ENCODE measurements at regions not wholly inside any gene's neighbourhood (a gene's known extent, or its start where the extent isn't known, plus 50 kb on each side); places are given as distances from the start of the nearest gene placed in this dataset.
"Not testable (repeated sequence)": the region's sequence is repeated elsewhere in the genome, so short reads cannot be mapped to it uniquely, and the experiment has no call there.

GRCh38 chr1:178674559-178674958 is 50.5 kb upstream of the RALGPS2 start:
- TF ChIP-seq, protein P1, sequence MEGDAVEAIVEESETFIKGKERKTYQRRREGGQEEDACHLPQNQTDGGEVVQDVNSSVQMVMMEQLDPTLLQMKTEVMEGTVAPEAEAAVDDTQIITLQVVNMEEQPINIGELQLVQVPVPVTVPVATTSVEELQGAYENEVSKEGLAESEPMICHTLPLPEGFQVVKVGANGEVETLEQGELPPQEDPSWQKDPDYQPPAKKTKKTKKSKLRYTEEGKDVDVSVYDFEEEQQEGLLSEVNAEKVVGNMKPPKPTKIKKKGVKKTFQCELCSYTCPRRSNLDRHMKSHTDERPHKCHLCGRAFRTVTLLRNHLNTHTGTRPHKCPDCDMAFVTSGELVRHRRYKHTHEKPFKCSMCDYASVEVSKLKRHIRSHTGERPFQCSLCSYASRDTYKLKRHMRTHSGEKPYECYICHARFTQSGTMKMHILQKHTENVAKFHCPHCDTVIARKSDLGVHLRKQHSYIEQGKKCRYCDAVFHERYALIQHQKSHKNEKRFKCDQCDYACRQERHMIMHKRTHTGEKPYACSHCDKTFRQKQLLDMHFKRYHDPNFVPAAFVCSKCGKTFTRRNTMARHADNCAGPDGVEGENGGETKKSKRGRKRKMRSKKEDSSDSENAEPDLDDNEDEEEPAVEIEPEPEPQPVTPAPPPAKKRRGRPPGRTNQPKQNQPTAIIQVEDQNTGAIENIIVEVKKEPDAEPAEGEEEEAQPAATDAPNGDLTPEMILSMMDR (IDR thresholded peaks at IDR 0.05): not testable (repeated sequence)
- not testable (repeated sequence) for TF ChIP-seq EZH2 (IDR thresholded peaks at IDR 0.05)
